ENCODE measurements at regions not wholly inside any gene's neighbourhood (a gene's known extent, or its start where the extent isn't known, plus 50 kb on each side); places are given as distances from the start of the nearest gene placed in this dataset.
"Not testable (repeated sequence)": the region's sequence is repeated elsewhere in the genome, so short reads cannot be mapped to it uniquely, and the experiment has no call there.

GRCh38 chr18:56508370-56509036 is 129.9 kb downstream of the TXNL1 start:
- Histone ChIP-seq H3K27me3 (ENCODE audit: control insufficient read depth, insufficient read depth, low read length) (no peaks in the 10 kb centered on the region), H3K4me3 (ENCODE audit: insufficient read depth, low read depth, low read length) (no peak overlapping the region), H3K36me3 (replicated peaks; ENCODE audit: control insufficient read depth, insufficient read depth, low read length) (no peaks in the 10 kb centered on the region)
- DNase-seq = no peak

- Histone ChIP-seq H3K36me3 (replicated peaks; ENCODE audit: control insufficient read depth, insufficient read depth, low read length) (no peaks in the 10 kb centered on the region), H3K27me3 (ENCODE audit: control insufficient read depth, insufficient read depth, low read length) (no peaks in the 10 kb centered on the region), H3K4me3 (ENCODE audit: insufficient read depth, low read depth, low read length) (no peak overlapping the region)
- DNase-seq = no peak
Observed at GRCh38 chr18:56505971-56506370, 132.4 kb downstream of the TXNL1 start.

- no peak for DNase-seq
- H3K4me3 ChIP-seq (ENCODE audit: insufficient read depth, low read depth, low read length) = no peak overlapping the region
- no peaks in the 10 kb centered on the region for H3K27me3 ChIP-seq (ENCODE audit: control insufficient read depth, insufficient read depth, low read length)
- H3K36me3 ChIP-seq (replicated peaks; ENCODE audit: control insufficient read depth, insufficient read depth, low read length) = no peaks in the 10 kb centered on the region
Observed at GRCh38 chr18:56505293-56505692, 133.1 kb downstream of the TXNL1 start.

GRCh38 chr18:56501896-56502295 is 136.5 kb downstream of the TXNL1 start:
- DNase-seq = no peak
- Histone ChIP-seq H3K4me3 (ENCODE audit: insufficient read depth, low read depth, low read length) (no peak overlapping the region), H3K36me3 (replicated peaks; ENCODE audit: control insufficient read depth, insufficient read depth, low read length) (no peaks in the 10 kb centered on the region)

GRCh38 chr18:56495884-56496283 is 142.5 kb downstream of the TXNL1 start:
- no peak overlapping the region for H3K4me3 ChIP-seq (ENCODE audit: insufficient read depth, low read depth, low read length)
- no peaks in the 10 kb centered on the region for H3K36me3 ChIP-seq (replicated peaks; ENCODE audit: control insufficient read depth, insufficient read depth, low read length)
- H3K27me3 ChIP-seq (ENCODE audit: control insufficient read depth, insufficient read depth, low read length) = no peaks in the 10 kb centered on the region
- no peak for DNase-seq

More at GRCh38 chr18:56501896-56502295, 136.5 kb downstream of the TXNL1 start:
- no peaks in the 10 kb centered on the region for H3K27me3 ChIP-seq (ENCODE audit: control insufficient read depth, insufficient read depth, low read length)

- Histone ChIP-seq H3K27me3 (ENCODE audit: control insufficient read depth, insufficient read depth, low read length) (no peaks in the 10 kb centered on the region), H3K4me3 (ENCODE audit: insufficient read depth, low read depth, low read length) (no peak overlapping the region), H3K36me3 (replicated peaks; ENCODE audit: control insufficient read depth, insufficient read depth, low read length) (no peaks in the 10 kb centered on the region)
- no peak for DNase-seq
Observed at GRCh38 chr18:56493531-56493930, 144.9 kb downstream of the TXNL1 start.

- DNase-seq = no peak
- Histone ChIP-seq H3K36me3 (replicated peaks; ENCODE audit: control insufficient read depth, insufficient read depth, low read length) (no peaks in the 10 kb centered on the region), H3K27me3 (ENCODE audit: control insufficient read depth, insufficient read depth, low read length) (no peaks in the 10 kb centered on the region), H3K4me3 (ENCODE audit: insufficient read depth, low read depth, low read length) (no peak overlapping the region)
Observed at GRCh38 chr18:56492136-56492535, 146.3 kb downstream of the TXNL1 start.

GRCh38 chr18:56490942-56491341 is 147.4 kb downstream of the TXNL1 start:
- no peaks in the 10 kb centered on the region for H3K27me3 ChIP-seq (ENCODE audit: control insufficient read depth, insufficient read depth, low read length)
- H3K36me3 ChIP-seq (replicated peaks; ENCODE audit: control insufficient read depth, insufficient read depth, low read length) = no peaks in the 10 kb centered on the region
- no peak overlapping the region for H3K4me3 ChIP-seq (ENCODE audit: insufficient read depth, low read depth, low read length)

GRCh38 chr18:56489893-56490292 is 148.5 kb downstream of the TXNL1 start:
- no peak for DNase-seq
- H3K36me3 ChIP-seq (replicated peaks; ENCODE audit: control insufficient read depth, insufficient read depth, low read length) = no peaks in the 10 kb centered on the region
- H3K4me3 ChIP-seq (ENCODE audit: insufficient read depth, low read depth, low read length) = no peak overlapping the region
- H3K27me3 ChIP-seq (ENCODE audit: control insufficient read depth, insufficient read depth, low read length) = no peaks in the 10 kb centered on the region

More at GRCh38 chr18:56490942-56491341, 147.4 kb downstream of the TXNL1 start:
- DNase-seq = no peak

- Histone ChIP-seq H3K36me3 (replicated peaks; ENCODE audit: control insufficient read depth, insufficient read depth, low read length) (no peaks in the 10 kb centered on the region), H3K4me3 (ENCODE audit: insufficient read depth, low read depth, low read length) (no peak overlapping the region), H3K27me3 (ENCODE audit: control insufficient read depth, insufficient read depth, low read length) (no peaks in the 10 kb centered on the region)
- DNase-seq = no peak
Observed at GRCh38 chr18:56488739-56489138, 149.7 kb downstream of the TXNL1 start.

- Histone ChIP-seq H3K27me3 (ENCODE audit: control insufficient read depth, insufficient read depth, low read length) (no peaks in the 10 kb centered on the region), H3K4me3 (ENCODE audit: insufficient read depth, low read depth, low read length) (no peak overlapping the region), H3K36me3 (replicated peaks; ENCODE audit: control insufficient read depth, insufficient read depth, low read length) (no peaks in the 10 kb centered on the region)
- no peak for DNase-seq
Observed at GRCh38 chr18:56487801-56488200, 150.6 kb downstream of the TXNL1 start.

- no peak for DNase-seq
- H3K4me3 ChIP-seq (ENCODE audit: insufficient read depth, low read depth, low read length) = no peak overlapping the region
- H3K36me3 ChIP-seq (replicated peaks; ENCODE audit: control insufficient read depth, insufficient read depth, low read length) = no peaks in the 10 kb centered on the region
- no peaks in the 10 kb centered on the region for H3K27me3 ChIP-seq (ENCODE audit: control insufficient read depth, insufficient read depth, low read length)
Observed at GRCh38 chr18:56483386-56483785, 155.0 kb downstream of the TXNL1 start.

- H3K36me3 ChIP-seq (replicated peaks; ENCODE audit: control insufficient read depth, insufficient read depth, low read length); DNase-seq; H3K27me3 ChIP-seq (ENCODE audit: control insufficient read depth, insufficient read depth, low read length); H3K4me3 ChIP-seq (ENCODE audit: insufficient read depth, low read depth, low read length): not testable (repeated sequence)
Observed at GRCh38 chr18:56482813-56483212, 155.6 kb downstream of the TXNL1 start.

GRCh38 chr18:56481751-56482150 is 156.6 kb downstream of the TXNL1 start:
- H3K27me3 ChIP-seq (ENCODE audit: control insufficient read depth, insufficient read depth, low read length) = no peaks in the 10 kb centered on the region
- H3K4me3 ChIP-seq (ENCODE audit: insufficient read depth, low read depth, low read length) = no peak overlapping the region
- no peaks in the 10 kb centered on the region for H3K36me3 ChIP-seq (replicated peaks; ENCODE audit: control insufficient read depth, insufficient read depth, low read length)
- DNase-seq = no peak

- Histone ChIP-seq H3K4me3 (ENCODE audit: insufficient read depth, low read depth, low read length) (no peak overlapping the region), H3K36me3 (replicated peaks; ENCODE audit: control insufficient read depth, insufficient read depth, low read length) (no peaks in the 10 kb centered on the region), H3K27me3 (ENCODE audit: control insufficient read depth, insufficient read depth, low read length) (no peaks in the 10 kb centered on the region)
- no peak for DNase-seq
Observed at GRCh38 chr18:56479841-56480240, 158.6 kb downstream of the TXNL1 start.

- H3K36me3 ChIP-seq (replicated peaks; ENCODE audit: control insufficient read depth, insufficient read depth, low read length) = no peaks in the 10 kb centered on the region
- no peak for DNase-seq
- H3K27me3 ChIP-seq (ENCODE audit: control insufficient read depth, insufficient read depth, low read length) = no peaks in the 10 kb centered on the region
- H3K4me3 ChIP-seq (ENCODE audit: insufficient read depth, low read depth, low read length) = no peak overlapping the region
Observed at GRCh38 chr18:56475250-56475649, 163.1 kb downstream of the TXNL1 start.

Measured in H7 (cell line).